ENCODE measurements at regions not wholly inside any gene's neighbourhood (a gene's known extent, or its start where the extent isn't known, plus 50 kb on each side); places are given as distances from the start of the nearest gene placed in this dataset.

- H3K4me1 Mint-ChIP-seq (ENCODE audit: unreplicated experiment): peaks cover 20% of the 10 kb centered on the region
- TF ChIP-seq, protein P1, sequence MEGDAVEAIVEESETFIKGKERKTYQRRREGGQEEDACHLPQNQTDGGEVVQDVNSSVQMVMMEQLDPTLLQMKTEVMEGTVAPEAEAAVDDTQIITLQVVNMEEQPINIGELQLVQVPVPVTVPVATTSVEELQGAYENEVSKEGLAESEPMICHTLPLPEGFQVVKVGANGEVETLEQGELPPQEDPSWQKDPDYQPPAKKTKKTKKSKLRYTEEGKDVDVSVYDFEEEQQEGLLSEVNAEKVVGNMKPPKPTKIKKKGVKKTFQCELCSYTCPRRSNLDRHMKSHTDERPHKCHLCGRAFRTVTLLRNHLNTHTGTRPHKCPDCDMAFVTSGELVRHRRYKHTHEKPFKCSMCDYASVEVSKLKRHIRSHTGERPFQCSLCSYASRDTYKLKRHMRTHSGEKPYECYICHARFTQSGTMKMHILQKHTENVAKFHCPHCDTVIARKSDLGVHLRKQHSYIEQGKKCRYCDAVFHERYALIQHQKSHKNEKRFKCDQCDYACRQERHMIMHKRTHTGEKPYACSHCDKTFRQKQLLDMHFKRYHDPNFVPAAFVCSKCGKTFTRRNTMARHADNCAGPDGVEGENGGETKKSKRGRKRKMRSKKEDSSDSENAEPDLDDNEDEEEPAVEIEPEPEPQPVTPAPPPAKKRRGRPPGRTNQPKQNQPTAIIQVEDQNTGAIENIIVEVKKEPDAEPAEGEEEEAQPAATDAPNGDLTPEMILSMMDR (conservative IDR thresholded peaks at IDR 0.05): no peak
- H3K36me3 Mint-ChIP-seq: no peaks in the 10 kb centered on the region
- no peak overlapping the region for H3K27ac Mint-ChIP-seq
- H3K4me3 Mint-ChIP-seq: no peak overlapping the region
- no peaks in the 10 kb centered on the region for H3K9me3 Mint-ChIP-seq
- no peak for DNase-seq (ENCODE audit: extremely low spot score, unreplicated experiment)
- no peaks in the 10 kb centered on the region for H3K27me3 Mint-ChIP-seq
Observed at GRCh38 chr7:25998499-25998898, 153.5 kb upstream of the NFE2L3 start.

DNA sequence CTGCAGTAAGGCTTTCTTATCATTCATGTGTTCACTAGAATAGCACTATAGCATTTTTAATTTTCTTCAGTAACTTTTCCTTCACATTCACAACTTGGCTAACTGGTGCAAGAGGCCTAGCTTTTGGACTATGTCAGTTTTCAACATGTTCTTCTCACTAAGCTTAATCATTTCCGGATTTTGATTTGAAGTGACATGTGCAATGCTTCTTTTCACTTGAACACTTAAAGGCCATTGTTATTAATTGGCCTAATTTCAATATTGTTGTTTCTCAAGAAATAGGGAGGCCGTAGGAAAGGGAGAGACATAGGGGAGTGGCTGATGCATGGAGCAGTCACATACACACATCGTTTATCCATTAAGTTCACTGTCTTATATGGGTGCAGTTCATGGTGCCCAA lies 151.2 kb upstream of the NFE2L3 start:
- Mint-ChIP-seq H3K4me3 (no peak overlapping the region), H3K9me3 (no peaks in the 10 kb centered on the region), H3K4me1 (ENCODE audit: unreplicated experiment) (peaks cover 12% of the 10 kb centered on the region), H3K27me3 (no peaks in the 10 kb centered on the region), H3K27ac (no peak overlapping the region), H3K36me3 (no peaks in the 10 kb centered on the region)
- no peak for DNase-seq (ENCODE audit: extremely low spot score, unreplicated experiment)
- TF ChIP-seq, protein P1 (conservative IDR thresholded peaks at IDR 0.05): no peak

- Mint-ChIP-seq H3K4me1 (ENCODE audit: unreplicated experiment) (peaks cover 8% of the 10 kb centered on the region), H3K4me3 (no peak overlapping the region), H3K9me3 (no peaks in the 10 kb centered on the region), H3K36me3 (no peaks in the 10 kb centered on the region), H3K27me3 (no peaks in the 10 kb centered on the region), H3K27ac (peak overlapping the region; percentile 9)
- TF ChIP-seq, protein P1 (conservative IDR thresholded peaks at IDR 0.05): no peak
- DNase-seq (ENCODE audit: extremely low spot score, unreplicated experiment): no peak
Observed at GRCh38 chr7:26001662-26002244, 150.2 kb upstream of the NFE2L3 start.

- H3K27ac Mint-ChIP-seq: no peak overlapping the region
- H3K36me3 Mint-ChIP-seq: no peaks in the 10 kb centered on the region
- no peaks in the 10 kb centered on the region for H3K27me3 Mint-ChIP-seq
- TF ChIP-seq, protein P1 (conservative IDR thresholded peaks at IDR 0.05): no peak
- peaks cover 8% of the 10 kb centered on the region for H3K4me1 Mint-ChIP-seq (ENCODE audit: unreplicated experiment)
- no peak for DNase-seq (ENCODE audit: extremely low spot score, unreplicated experiment)
- no peak overlapping the region for H3K4me3 Mint-ChIP-seq
- H3K9me3 Mint-ChIP-seq: no peaks in the 10 kb centered on the region
Observed at GRCh38 chr7:26005683-26006410, 146.2 kb upstream of the NFE2L3 start.

DNA sequence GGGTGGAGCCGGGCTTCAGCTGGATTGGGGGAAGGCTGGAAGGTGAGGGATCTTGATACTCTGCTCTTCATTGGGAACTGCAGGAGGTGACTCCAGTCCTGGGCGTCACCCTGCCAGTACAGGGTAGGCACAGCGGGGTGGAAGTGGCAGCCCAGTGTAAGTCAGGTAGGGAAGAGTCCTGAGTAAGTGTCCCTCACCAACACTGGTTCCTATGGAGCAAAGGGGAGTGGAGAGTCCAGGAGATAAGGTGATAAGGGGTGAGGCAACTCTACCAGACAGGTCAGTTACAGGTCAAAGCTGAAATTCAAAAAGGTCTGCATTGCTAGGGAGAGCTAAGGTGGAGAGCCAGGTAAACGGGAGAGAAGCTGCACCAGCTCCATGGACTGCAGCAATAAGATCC lies 145.6 kb upstream of the NFE2L3 start:
- no peak for DNase-seq (ENCODE audit: extremely low spot score, unreplicated experiment)

More for the DNA sequence above, 145.6 kb upstream of the NFE2L3 start:
- Mint-ChIP-seq H3K36me3 (no peaks in the 10 kb centered on the region), H3K4me3 (no peak overlapping the region), H3K4me1 (ENCODE audit: unreplicated experiment) (peaks cover 8% of the 10 kb centered on the region), H3K27me3 (no peaks in the 10 kb centered on the region), H3K27ac (no peak overlapping the region), H3K9me3 (no peaks in the 10 kb centered on the region)
- TF ChIP-seq, protein P1 (conservative IDR thresholded peaks at IDR 0.05): no peak
